ENCODE measurements at regions not wholly inside any gene's neighbourhood (a gene's known extent, or its start where the extent isn't known, plus 50 kb on each side); places are given as distances from the start of the nearest gene placed in this dataset.

DNA sequence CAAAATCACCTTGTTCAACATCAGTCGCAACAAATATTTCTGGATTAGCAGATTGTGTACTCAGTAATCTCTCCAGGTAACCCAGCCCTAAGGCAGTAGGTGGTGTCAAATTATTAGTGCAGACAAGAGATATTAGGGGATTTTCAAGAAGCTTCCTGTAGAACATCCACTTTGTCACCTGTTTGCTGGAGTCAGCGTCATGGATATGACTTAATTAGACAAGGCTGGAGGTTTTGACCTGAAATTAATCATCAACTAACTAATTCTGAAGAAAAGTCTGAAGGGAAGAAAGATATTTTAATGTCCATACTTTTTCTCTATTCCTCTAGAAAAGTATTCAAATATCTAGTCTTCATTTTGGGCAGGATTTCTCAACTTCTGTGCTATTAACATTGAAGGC lies 91.4 kb upstream of the CCDC112 start:
- TF ChIP-seq POLR2A (IDR thresholded peaks at IDR 0.05; ENCODE audit: low read depth, low read length): no peak
- TF ChIP-seq, protein P1, sequence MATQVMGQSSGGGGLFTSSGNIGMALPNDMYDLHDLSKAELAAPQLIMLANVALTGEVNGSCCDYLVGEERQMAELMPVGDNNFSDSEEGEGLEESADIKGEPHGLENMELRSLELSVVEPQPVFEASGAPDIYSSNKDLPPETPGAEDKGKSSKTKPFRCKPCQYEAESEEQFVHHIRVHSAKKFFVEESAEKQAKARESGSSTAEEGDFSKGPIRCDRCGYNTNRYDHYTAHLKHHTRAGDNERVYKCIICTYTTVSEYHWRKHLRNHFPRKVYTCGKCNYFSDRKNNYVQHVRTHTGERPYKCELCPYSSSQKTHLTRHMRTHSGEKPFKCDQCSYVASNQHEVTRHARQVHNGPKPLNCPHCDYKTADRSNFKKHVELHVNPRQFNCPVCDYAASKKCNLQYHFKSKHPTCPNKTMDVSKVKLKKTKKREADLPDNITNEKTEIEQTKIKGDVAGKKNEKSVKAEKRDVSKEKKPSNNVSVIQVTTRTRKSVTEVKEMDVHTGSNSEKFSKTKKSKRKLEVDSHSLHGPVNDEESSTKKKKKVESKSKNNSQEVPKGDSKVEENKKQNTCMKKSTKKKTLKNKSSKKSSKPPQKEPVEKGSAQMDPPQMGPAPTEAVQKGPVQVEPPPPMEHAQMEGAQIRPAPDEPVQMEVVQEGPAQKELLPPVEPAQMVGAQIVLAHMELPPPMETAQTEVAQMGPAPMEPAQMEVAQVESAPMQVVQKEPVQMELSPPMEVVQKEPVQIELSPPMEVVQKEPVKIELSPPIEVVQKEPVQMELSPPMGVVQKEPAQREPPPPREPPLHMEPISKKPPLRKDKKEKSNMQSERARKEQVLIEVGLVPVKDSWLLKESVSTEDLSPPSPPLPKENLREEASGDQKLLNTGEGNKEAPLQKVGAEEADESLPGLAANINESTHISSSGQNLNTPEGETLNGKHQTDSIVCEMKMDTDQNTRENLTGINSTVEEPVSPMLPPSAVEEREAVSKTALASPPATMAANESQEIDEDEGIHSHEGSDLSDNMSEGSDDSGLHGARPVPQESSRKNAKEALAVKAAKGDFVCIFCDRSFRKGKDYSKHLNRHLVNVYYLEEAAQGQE (IDR thresholded peaks at IDR 0.05; ENCODE audit: low read depth, low read length): no peak
- TF ChIP-seq, protein P2, sequence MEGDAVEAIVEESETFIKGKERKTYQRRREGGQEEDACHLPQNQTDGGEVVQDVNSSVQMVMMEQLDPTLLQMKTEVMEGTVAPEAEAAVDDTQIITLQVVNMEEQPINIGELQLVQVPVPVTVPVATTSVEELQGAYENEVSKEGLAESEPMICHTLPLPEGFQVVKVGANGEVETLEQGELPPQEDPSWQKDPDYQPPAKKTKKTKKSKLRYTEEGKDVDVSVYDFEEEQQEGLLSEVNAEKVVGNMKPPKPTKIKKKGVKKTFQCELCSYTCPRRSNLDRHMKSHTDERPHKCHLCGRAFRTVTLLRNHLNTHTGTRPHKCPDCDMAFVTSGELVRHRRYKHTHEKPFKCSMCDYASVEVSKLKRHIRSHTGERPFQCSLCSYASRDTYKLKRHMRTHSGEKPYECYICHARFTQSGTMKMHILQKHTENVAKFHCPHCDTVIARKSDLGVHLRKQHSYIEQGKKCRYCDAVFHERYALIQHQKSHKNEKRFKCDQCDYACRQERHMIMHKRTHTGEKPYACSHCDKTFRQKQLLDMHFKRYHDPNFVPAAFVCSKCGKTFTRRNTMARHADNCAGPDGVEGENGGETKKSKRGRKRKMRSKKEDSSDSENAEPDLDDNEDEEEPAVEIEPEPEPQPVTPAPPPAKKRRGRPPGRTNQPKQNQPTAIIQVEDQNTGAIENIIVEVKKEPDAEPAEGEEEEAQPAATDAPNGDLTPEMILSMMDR (IDR thresholded peaks at IDR 0.05 in 2 of 3, conservative IDR thresholded peaks at IDR 0.05 in 1 of 3; ENCODE audit: control insufficient read depth in 2 of 3, extremely low read depth in 1 of 3, insufficient read depth in 1 of 3, low read depth in 3 of 3, low read length in 3 of 3): no peak

Data from GM12878 (cell line).